WTC11 (cell line): ENCODE measurements at regions not wholly inside any gene's neighbourhood (a gene's known extent, or its start where the extent isn't known, plus 50 kb on each side); places are given as distances from the start of the nearest gene placed in this dataset.

Source experiments
- CREB1 ChIP-seq: sonication (generic); formaldehyde crosslinking; IDR thresholded peaks from 2 replicates; pipeline ENCODE4 v1.8.0; 2023; ENCODE audit warnings: mild to moderate bottlenecking, missing genetic modification reagents
- KAT7 ChIP-seq: sonication (generic); formaldehyde crosslinking; IDR thresholded peaks from 2 replicates; pipeline ENCODE4 v1.8.1; 2023; ENCODE audit warnings: missing genetic modification reagents, mild to moderate bottlenecking, borderline replicate concordance
- NR2C2 ChIP-seq: sonication (generic); formaldehyde crosslinking; IDR thresholded peaks from 2 replicates; pipeline ENCODE4 v1.8.0; 2022; ENCODE audit warnings: mild to moderate bottlenecking, missing genetic modification reagents
- RORB ChIP-seq: fragments of 250-450 bp; sonication (Bioruptor Pico); IDR thresholded peaks from 2 replicates; pipeline ENCODE4 v1.9.0; 2021; ENCODE audit warnings: mild to moderate bottlenecking
- TP53 ChIP-seq: sonication (generic); formaldehyde crosslinking; IDR thresholded peaks from 2 replicates; pipeline ENCODE4 v1.8.1; 2023; ENCODE audit warnings: mild to moderate bottlenecking, missing genetic modification reagents
- TF ChIP-seq, protein P1 (sequence below): fragments of 200-600 bp; IDR thresholded peaks from 2 replicates; pipeline ENCODE4 v1.8.0; 2022; ENCODE audit warnings: antibody characterized with exemption
- TF ChIP-seq, protein P2 (sequence below): sonication (generic); formaldehyde crosslinking; conservative IDR thresholded peaks from 2 replicates; pipeline ENCODE4 v1.8.1; 2023; ENCODE audit warnings: mild to moderate bottlenecking, low read depth, missing genetic modification reagents, moderate library complexity
- TF ChIP-seq, protein P3 (sequence below): sonication (generic); formaldehyde crosslinking; IDR thresholded peaks from 2 replicates; pipeline ENCODE4 v1.8.0; 2022; ENCODE audit warnings: mild to moderate bottlenecking, missing genetic modification reagents
- TF ChIP-seq, protein P4 (sequence below): sonication (generic); formaldehyde crosslinking; IDR thresholded peaks from 2 replicates; pipeline ENCODE4 v1.8.1; 2023; ENCODE audit warnings: mild to moderate bottlenecking, missing genetic modification reagents, moderate library complexity

DNA sequence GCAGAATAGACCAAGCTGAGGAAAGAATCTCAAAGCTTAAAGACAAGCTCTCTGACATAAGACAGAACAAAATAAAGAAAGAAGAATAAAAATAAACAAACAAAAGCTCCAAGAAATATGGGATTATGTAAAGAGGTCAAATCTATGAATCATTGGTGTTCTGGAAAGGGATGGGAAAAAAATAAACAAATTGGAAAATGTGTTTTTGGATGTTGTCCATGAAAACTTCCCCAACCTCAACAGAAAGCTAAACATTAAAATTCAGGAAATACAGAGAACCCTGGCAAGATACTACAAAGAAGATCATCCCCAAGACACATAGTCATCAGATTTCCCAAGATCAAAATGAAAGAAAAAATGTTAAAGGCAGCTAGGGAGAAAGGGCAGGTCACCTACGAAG, 662.0 kb upstream of the CDH18 start:
- TF ChIP-seq, protein P1, sequence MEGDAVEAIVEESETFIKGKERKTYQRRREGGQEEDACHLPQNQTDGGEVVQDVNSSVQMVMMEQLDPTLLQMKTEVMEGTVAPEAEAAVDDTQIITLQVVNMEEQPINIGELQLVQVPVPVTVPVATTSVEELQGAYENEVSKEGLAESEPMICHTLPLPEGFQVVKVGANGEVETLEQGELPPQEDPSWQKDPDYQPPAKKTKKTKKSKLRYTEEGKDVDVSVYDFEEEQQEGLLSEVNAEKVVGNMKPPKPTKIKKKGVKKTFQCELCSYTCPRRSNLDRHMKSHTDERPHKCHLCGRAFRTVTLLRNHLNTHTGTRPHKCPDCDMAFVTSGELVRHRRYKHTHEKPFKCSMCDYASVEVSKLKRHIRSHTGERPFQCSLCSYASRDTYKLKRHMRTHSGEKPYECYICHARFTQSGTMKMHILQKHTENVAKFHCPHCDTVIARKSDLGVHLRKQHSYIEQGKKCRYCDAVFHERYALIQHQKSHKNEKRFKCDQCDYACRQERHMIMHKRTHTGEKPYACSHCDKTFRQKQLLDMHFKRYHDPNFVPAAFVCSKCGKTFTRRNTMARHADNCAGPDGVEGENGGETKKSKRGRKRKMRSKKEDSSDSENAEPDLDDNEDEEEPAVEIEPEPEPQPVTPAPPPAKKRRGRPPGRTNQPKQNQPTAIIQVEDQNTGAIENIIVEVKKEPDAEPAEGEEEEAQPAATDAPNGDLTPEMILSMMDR = no peak
- TF ChIP-seq NR2C2 (no peak), TP53 (CRISPR knock-in tag) (no peak), RORB (CRISPR knock-in tag) (no peak), KAT7 (no peak), CREB1 (CRISPR knock-in tag) (no peak)
- TF ChIP-seq, protein P2, sequence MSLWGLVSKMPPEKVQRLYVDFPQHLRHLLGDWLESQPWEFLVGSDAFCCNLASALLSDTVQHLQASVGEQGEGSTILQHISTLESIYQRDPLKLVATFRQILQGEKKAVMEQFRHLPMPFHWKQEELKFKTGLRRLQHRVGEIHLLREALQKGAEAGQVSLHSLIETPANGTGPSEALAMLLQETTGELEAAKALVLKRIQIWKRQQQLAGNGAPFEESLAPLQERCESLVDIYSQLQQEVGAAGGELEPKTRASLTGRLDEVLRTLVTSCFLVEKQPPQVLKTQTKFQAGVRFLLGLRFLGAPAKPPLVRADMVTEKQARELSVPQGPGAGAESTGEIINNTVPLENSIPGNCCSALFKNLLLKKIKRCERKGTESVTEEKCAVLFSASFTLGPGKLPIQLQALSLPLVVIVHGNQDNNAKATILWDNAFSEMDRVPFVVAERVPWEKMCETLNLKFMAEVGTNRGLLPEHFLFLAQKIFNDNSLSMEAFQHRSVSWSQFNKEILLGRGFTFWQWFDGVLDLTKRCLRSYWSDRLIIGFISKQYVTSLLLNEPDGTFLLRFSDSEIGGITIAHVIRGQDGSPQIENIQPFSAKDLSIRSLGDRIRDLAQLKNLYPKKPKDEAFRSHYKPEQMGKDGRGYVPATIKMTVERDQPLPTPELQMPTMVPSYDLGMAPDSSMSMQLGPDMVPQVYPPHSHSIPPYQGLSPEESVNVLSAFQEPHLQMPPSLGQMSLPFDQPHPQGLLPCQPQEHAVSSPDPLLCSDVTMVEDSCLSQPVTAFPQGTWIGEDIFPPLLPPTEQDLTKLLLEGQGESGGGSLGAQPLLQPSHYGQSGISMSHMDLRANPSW (CRISPR knock-in tag) = no peak
- TF ChIP-seq, protein P3, sequence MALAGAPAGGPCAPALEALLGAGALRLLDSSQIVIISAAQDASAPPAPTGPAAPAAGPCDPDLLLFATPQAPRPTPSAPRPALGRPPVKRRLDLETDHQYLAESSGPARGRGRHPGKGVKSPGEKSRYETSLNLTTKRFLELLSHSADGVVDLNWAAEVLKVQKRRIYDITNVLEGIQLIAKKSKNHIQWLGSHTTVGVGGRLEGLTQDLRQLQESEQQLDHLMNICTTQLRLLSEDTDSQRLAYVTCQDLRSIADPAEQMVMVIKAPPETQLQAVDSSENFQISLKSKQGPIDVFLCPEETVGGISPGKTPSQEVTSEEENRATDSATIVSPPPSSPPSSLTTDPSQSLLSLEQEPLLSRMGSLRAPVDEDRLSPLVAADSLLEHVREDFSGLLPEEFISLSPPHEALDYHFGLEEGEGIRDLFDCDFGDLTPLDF (CRISPR knock-in tag) = no peak
- TF ChIP-seq, protein P4, sequence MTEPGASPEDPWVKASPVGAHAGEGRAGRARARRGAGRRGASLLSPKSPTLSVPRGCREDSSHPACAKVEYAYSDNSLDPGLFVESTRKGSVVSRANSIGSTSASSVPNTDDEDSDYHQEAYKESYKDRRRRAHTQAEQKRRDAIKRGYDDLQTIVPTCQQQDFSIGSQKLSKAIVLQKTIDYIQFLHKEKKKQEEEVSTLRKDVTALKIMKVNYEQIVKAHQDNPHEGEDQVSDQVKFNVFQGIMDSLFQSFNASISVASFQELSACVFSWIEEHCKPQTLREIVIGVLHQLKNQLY (CRISPR knock-in tag) = no peak
